ENCODE measurements at regions not wholly inside any gene's neighbourhood (a gene's known extent, or its start where the extent isn't known, plus 50 kb on each side); places are given as distances from the start of the nearest gene placed in this dataset.

DNA sequence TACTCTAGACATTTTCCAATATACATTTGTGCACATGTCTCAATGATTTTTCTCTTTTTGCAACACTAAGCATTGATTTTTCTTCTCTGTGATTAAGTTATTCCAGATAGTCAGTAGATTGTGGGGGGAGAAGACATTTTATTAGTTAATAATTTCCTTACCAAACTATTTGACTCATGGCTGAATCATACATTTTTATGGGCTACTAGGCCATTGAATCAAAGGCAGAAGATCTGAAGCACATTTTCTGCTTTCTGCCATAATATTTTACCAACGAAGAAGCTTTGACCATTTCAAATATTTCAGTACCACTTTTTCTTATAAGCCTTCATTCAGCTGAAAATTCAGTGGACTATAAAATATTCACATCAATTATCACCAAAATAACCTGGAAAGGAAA is 175.6 kb downstream of the IRX2 start:
- in situ Hi-C loops (cut with MboI; ENCODE audit: low sequenced_read_pairs) = no loop called here

- in situ Hi-C loops (cut with MboI; ENCODE audit: low sequenced_read_pairs) = no loop called here
Measured at GRCh38 chr5:2575292-2575691, 176.2 kb downstream of the IRX2 start.

- in situ Hi-C loops (cut with MboI; ENCODE audit: low sequenced_read_pairs) = no loop called here
Measured at GRCh38 chr5:2574155-2574554, 177.3 kb downstream of the IRX2 start.

GRCh38 chr5:2570586-2570985 is 180.9 kb downstream of the IRX2 start:
- in situ Hi-C loops (cut with MboI; ENCODE audit: low sequenced_read_pairs) = no loop called here

GRCh38 chr5:2569774-2570542 is 181.5 kb downstream of the IRX2 start:
- in situ Hi-C loops (cut with MboI; ENCODE audit: low sequenced_read_pairs) = no loop called here

DNA sequence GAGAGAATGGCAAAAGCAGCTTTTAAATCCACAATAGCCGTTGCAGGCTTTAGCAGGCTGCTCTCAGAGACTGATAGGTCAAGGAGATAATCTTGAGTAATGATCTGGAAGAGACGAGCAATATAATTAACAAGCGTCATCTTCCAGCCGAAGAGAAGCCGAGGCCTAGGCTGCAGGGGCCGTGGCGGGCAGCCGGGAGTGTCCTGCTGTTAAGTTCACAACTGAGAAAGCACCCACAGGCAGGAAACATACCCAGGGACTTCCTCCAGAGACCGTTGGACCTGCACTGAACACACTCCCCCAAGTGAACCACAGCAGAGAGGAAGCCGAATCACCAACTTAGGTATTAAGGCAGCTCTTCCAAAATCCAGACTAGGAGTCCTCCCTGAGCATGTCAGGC is 182.3 kb downstream of the IRX2 start:
- in situ Hi-C loops (cut with MboI; ENCODE audit: low sequenced_read_pairs) = no loop called here

DNA sequence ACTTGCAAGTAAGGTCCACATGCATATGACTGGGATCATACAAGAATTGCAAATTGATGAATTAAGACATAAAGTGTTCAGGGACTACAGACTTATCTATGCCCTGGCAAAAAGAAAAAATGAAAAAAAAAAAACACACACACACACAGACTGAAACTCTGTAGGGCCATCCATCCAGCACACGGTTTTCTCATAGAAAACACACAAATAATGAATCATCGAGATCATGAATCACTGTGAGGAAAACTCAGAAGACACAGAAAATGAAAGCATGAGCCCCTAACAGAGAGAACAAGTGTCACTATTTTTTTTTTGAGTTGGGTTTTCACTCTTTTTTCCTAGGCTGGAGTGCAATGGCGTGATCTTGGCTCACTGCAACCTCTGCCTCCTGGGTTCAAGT is 185.2 kb downstream of the IRX2 start:
- in situ Hi-C loops (cut with MboI; ENCODE audit: low sequenced_read_pairs) = no loop called here

DNA sequence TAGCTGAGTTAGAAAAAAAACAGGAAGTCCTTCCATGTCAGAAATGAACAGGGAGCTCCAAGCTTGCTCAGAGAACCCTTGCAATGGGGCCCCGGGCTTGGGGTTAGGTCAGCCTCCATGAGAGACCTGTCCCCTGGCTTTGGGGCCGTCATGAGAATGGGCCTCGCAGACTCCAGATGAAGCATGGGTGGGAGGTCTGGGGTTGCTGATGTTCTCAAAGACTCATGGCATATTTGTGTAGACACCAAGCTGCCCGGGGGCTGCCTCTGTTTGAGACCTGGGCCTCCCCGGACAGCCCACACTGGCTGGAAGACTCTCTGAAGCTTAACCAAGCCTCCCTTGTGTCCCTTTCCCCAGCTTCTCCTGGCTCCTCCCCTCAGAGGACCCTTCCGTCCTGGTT is 186.3 kb downstream of the IRX2 start:
- in situ Hi-C loops (cut with MboI; ENCODE audit: low sequenced_read_pairs) = no loop called here

DNA sequence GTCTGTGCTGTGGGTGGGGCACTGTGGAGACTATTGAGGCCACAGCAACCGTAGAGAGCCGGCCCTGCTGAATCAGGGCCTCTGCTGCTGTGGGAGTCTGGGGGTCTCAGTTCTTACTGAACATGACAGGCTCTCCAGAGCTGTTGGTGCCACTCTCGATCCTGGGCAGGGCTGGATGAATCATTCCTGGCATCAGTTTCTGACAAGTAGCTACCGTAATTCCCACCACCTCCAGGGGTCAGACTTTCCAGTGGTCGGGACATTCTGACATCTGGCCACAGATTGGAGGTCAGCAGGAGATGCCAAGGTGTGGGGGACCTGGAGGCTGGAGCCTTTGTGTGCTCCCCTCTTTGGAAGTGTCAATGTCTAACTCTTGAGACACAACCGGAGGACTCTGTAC is 188.4 kb downstream of the IRX2 start:
- in situ Hi-C loops (cut with MboI; ENCODE audit: low sequenced_read_pairs) = no loop called here

DNA sequence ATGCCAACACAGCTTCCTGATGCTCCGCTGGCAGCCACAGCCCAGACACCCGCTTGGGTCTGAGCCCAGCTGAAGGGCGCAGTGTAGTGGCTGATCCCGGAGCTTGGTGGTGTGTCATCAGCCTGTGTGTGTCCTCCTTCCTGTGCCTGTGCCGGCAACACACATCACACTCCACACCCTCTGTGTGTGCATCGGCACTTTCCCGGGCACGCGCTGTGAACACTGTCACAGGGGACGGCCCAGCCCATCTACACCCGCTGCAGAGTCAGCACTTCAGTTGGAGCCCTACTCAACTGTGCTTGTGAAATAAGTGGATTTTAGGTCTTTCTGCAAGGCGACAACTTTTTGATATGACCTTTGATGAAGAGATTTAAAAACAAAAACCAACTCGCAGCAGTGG is 189.4 kb downstream of the IRX2 start:
- in situ Hi-C loops (cut with MboI; ENCODE audit: low sequenced_read_pairs) = no loop called here

DNA sequence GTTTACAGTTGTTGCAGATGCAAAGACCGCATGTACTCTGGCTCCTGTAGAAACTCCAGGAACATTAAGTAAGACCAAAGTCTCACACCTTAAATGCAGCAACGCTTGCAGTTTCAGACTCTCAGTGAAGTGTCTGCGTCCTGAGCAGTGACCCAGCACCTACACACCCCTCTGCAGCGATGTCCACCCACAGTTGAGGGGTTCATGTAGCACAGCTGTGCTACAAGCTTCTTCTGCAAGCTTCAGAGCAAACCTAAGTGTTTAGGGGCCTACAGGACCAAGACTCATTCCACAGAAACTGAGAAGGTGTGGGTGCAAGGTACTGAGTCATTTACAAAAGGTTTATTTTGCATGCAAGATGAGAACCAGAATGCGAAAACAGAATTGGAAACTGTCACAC is 191.0 kb downstream of the IRX2 start:
- in situ Hi-C loops (cut with MboI; ENCODE audit: low sequenced_read_pairs) = no loop called here

- in situ Hi-C loops (cut with MboI; ENCODE audit: low sequenced_read_pairs) = no loop called here
Measured at GRCh38 chr5:2557435-2557834, 194.0 kb downstream of the IRX2 start.

DNA sequence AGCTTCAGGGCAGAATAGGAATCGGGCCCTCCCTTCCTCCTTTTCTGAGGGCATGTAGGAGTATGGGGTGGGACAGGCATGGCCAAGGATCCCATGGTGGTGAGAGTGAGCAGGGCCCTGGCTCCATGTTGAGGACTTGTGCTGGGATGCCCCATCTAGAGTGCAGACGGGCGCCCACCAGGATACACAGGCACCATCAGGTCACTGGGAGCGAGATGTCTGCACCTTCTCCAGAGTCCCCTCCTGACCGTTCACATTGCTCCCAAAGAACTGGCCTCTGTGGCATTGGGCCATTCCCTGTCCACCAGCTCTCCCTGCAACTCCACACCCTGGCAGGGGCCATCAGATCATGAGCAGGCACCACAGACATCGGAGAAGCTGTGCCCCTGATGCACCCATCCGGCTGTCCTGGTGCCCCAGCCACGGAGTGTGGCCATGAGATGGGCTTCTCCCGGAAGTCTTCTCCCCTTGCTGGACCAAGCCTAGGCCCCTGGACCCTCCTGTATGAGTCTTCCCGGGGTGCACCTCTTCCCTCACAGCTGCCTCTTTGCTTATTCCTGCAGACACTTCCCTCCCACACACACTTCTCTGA is 195.0 kb downstream of the IRX2 start:
- in situ Hi-C loops (cut with MboI; ENCODE audit: low sequenced_read_pairs) = no loop called here

DNA sequence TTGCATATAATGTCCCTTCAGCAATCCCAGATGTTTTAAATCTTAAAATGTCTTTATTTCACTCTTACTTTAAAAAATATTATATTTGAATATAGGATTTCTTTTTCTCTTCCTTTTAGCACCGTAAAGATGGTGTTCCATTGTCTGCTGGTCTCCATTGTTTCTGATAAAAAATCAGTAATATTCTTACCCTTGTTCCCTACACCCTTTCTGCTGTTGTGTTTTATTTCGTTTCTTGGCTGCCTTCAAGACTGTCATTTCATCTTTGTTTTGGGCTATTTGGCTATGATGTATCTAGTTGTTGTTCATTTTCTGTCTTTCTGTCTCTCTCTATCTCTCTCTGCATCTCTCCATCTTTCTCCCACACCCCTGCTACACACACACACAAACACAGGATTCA is 197.9 kb downstream of the IRX2 start:
- in situ Hi-C loops (cut with MboI; ENCODE audit: low sequenced_read_pairs) = no loop called here

GRCh38 chr5:2550509-2550908 is 201.0 kb downstream of the IRX2 start:
- in situ Hi-C loops (cut with MboI; ENCODE audit: low sequenced_read_pairs) = no loop called here

GRCh38 chr5:2549900-2550299 is 201.6 kb downstream of the IRX2 start:
- in situ Hi-C loops (cut with MboI; ENCODE audit: low sequenced_read_pairs) = no loop called here

DNA sequence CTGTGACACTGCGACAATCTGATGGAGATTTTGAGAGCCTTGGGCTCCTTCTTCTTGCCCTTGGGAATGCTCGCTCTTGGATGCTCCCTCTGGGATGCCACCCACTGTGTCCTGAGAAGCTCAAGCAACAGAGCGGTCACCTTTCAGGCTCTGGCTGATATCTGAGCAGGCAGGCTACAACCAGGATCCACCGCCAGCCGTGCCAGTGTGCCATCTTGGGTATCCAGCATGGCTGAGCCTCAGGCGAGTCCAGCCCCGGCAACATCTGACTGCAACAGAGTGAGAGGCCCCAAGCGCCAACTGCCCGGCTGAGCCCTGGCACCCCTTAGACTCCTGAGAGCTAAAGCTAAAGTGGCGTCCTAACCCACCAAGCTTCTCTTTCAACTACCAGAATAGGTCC is 202.1 kb downstream of the IRX2 start:
- in situ Hi-C loops (cut with MboI; ENCODE audit: low sequenced_read_pairs) = no loop called here

DNA sequence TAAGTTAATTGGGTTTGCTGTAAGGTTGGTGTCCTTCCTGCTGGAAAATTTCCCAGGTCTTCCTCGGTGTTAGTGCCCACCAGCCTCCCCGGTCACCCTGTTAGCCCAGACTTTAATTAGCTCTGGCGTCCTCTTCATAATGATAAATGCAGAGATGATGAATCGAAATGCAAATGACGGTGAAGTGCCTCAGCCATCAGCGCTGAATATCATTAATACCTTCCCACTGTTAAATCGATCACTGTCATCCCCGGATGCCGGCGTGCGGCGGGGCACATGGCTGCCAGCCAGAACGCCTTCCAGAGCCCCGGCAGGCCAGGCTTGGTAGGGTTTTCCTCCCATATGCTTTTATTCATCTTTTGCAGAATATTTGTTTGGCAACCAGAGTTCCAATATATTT is 204.5 kb downstream of the IRX2 start:
- in situ Hi-C loops (cut with MboI; ENCODE audit: low sequenced_read_pairs) = no loop called here

- in situ Hi-C loops (cut with MboI; ENCODE audit: low sequenced_read_pairs) = no loop called here
Measured at GRCh38 chr5:2544003-2544402, 207.5 kb downstream of the IRX2 start.

- in situ Hi-C loops (cut with MboI; ENCODE audit: low sequenced_read_pairs) = no loop called here
Measured at GRCh38 chr5:2542821-2543220, 208.7 kb downstream of the IRX2 start.

- in situ Hi-C loops (cut with MboI; ENCODE audit: low sequenced_read_pairs) = no loop called here
Measured at GRCh38 chr5:2542026-2542425, 209.5 kb downstream of the IRX2 start.

DNA sequence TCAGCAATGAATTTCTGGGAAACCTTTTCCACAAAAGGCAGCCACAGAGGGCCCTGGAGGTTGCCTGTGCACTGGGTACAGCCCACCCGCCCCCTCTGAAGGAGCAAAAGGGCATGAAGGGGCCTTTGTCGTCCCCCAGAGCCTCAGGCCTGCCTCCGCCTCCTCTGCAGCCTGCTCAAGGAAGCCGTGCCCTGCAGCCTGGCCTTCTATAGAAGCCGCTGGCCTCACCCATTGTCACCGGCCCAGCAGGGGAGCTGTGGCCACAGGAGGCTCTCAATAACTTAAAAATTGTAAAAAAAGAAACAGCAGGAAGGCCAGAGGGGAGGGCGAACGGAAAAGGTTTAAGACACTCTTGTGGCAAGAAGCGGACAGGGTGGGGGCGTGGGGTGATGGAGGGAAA is 213.3 kb downstream of the IRX2 start:
- in situ Hi-C loops (cut with MboI; ENCODE audit: low sequenced_read_pairs) = no loop called here

Data from HL-60/S4 (cell line).